ENCODE measurements at regions not wholly inside any gene's neighbourhood (a gene's known extent, or its start where the extent isn't known, plus 50 kb on each side); places are given as distances from the start of the nearest gene placed in this dataset.

DNA sequence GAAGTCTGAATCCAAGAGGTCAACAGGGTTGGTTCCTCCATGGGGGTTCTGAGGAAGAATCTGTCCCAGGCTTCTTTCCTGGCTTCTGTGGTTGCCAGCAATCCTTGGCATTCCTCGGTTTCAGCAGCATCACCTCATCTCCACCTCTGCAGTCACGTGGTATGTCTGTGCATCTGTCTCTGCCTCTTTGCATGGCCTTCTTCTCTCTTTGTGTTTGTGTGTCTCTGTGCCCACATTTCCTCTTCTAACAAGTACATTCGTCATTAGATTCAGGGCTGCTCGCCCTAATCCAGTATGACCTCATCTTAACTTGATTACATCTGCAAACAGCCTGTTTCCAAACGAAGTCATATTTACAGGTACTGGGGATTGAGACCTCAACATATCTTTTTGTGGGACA, 114.0 kb downstream of the BCOR start:
- TF ChIP-seq, protein P1, sequence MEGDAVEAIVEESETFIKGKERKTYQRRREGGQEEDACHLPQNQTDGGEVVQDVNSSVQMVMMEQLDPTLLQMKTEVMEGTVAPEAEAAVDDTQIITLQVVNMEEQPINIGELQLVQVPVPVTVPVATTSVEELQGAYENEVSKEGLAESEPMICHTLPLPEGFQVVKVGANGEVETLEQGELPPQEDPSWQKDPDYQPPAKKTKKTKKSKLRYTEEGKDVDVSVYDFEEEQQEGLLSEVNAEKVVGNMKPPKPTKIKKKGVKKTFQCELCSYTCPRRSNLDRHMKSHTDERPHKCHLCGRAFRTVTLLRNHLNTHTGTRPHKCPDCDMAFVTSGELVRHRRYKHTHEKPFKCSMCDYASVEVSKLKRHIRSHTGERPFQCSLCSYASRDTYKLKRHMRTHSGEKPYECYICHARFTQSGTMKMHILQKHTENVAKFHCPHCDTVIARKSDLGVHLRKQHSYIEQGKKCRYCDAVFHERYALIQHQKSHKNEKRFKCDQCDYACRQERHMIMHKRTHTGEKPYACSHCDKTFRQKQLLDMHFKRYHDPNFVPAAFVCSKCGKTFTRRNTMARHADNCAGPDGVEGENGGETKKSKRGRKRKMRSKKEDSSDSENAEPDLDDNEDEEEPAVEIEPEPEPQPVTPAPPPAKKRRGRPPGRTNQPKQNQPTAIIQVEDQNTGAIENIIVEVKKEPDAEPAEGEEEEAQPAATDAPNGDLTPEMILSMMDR (IDR thresholded peaks at IDR 0.05; ENCODE audit: low read depth, low read length) = no peak
- no peak for TF ChIP-seq EZH2phosphoT487 (IDR thresholded peaks at IDR 0.05; ENCODE audit: low read depth)

All from OCI-LY3 (cell line).